ENCODE measurements at regions not wholly inside any gene's neighbourhood (a gene's known extent, or its start where the extent isn't known, plus 50 kb on each side); places are given as distances from the start of the nearest gene placed in this dataset.

DNA sequence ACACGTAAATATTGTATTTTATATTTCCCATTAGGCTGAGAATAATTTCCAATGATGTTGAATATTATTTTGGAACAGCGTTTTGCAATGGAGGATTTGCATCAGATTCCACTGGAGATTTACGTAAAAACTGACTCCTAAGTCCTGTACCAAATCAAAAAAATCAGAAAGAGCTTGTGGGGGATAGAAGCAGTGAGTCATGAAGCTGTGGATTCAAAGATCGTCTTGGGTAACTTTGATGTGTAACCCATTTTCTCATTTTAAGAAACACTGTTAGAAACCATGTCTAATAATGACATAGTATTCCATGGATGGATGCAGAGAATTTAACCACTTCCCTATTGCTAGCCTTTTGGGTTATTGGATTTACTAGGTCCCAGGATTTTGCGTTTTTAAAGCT is 158.6 kb downstream of the INHBA start:
- TF ChIP-seq, protein P1, sequence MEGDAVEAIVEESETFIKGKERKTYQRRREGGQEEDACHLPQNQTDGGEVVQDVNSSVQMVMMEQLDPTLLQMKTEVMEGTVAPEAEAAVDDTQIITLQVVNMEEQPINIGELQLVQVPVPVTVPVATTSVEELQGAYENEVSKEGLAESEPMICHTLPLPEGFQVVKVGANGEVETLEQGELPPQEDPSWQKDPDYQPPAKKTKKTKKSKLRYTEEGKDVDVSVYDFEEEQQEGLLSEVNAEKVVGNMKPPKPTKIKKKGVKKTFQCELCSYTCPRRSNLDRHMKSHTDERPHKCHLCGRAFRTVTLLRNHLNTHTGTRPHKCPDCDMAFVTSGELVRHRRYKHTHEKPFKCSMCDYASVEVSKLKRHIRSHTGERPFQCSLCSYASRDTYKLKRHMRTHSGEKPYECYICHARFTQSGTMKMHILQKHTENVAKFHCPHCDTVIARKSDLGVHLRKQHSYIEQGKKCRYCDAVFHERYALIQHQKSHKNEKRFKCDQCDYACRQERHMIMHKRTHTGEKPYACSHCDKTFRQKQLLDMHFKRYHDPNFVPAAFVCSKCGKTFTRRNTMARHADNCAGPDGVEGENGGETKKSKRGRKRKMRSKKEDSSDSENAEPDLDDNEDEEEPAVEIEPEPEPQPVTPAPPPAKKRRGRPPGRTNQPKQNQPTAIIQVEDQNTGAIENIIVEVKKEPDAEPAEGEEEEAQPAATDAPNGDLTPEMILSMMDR (conservative IDR thresholded peaks at IDR 0.05; ENCODE audit: low read depth in 2 of 2) = no peak
- no peak for TF ChIP-seq EZH2 (IDR thresholded peaks at IDR 0.05; ENCODE audit: low read depth, unreplicated experiment)
- no peak for TF ChIP-seq CREB1 (CRISPR knock-in tag; IDR thresholded peaks at IDR 0.05; ENCODE audit: low read depth)
- no peak for TF ChIP-seq EZH2phosphoT487 (IDR thresholded peaks at IDR 0.05; ENCODE audit: unreplicated experiment)
- TF ChIP-seq, protein P2, sequence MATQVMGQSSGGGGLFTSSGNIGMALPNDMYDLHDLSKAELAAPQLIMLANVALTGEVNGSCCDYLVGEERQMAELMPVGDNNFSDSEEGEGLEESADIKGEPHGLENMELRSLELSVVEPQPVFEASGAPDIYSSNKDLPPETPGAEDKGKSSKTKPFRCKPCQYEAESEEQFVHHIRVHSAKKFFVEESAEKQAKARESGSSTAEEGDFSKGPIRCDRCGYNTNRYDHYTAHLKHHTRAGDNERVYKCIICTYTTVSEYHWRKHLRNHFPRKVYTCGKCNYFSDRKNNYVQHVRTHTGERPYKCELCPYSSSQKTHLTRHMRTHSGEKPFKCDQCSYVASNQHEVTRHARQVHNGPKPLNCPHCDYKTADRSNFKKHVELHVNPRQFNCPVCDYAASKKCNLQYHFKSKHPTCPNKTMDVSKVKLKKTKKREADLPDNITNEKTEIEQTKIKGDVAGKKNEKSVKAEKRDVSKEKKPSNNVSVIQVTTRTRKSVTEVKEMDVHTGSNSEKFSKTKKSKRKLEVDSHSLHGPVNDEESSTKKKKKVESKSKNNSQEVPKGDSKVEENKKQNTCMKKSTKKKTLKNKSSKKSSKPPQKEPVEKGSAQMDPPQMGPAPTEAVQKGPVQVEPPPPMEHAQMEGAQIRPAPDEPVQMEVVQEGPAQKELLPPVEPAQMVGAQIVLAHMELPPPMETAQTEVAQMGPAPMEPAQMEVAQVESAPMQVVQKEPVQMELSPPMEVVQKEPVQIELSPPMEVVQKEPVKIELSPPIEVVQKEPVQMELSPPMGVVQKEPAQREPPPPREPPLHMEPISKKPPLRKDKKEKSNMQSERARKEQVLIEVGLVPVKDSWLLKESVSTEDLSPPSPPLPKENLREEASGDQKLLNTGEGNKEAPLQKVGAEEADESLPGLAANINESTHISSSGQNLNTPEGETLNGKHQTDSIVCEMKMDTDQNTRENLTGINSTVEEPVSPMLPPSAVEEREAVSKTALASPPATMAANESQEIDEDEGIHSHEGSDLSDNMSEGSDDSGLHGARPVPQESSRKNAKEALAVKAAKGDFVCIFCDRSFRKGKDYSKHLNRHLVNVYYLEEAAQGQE (IDR thresholded peaks at IDR 0.05; ENCODE audit: unreplicated experiment) = no peak
- TF ChIP-seq POLR2AphosphoS5 (IDR thresholded peaks at IDR 0.05; ENCODE audit: low read depth) = no peak

Data from GM23338 (cell line).